ENCODE measurements at regions not wholly inside any gene's neighbourhood (a gene's known extent, or its start where the extent isn't known, plus 50 kb on each side); places are given as distances from the start of the nearest gene placed in this dataset.

GRCh38 chr10:117601716-117602115 is 59.2 kb downstream of the EMX2 start:
- no peaks in the 10 kb centered on the region for H3K4me1 Mint-ChIP-seq (ENCODE audit: low read depth in 2 of 2)
- no peak overlapping the region for H3K27ac Mint-ChIP-seq
- DNase-seq (no peak), ATAC-seq (replicated peaks) (no peak)
- H3K4me3 Mint-ChIP-seq, result no peak overlapping the region
- no peaks in the 10 kb centered on the region for H3K36me3 Mint-ChIP-seq (ENCODE audit: insufficient read depth)
- H3K9me3 Mint-ChIP-seq, result peaks cover 0 to 16% of the 10 kb centered on the region in 2 donors
- peaks cover 18 to 36% of the 10 kb centered on the region in 2 donors for H3K27me3 Mint-ChIP-seq

GRCh38 chr10:117603081-117603480 is 60.5 kb downstream of the EMX2 start:
- H3K36me3 Mint-ChIP-seq (ENCODE audit: insufficient read depth), result no peaks in the 10 kb centered on the region
- H3K4me3 Mint-ChIP-seq, result no peak overlapping the region
- H3K27me3 Mint-ChIP-seq, result peaks cover 18 to 42% of the 10 kb centered on the region in 2 donors
- H3K27ac Mint-ChIP-seq, result no peak overlapping the region
- ATAC-seq (replicated peaks) (no peak), DNase-seq (no peak)
- H3K4me1 Mint-ChIP-seq (ENCODE audit: low read depth in 2 of 2), result no peaks in the 10 kb centered on the region
- H3K9me3 Mint-ChIP-seq, result peaks cover 0 to 16% of the 10 kb centered on the region in 2 donors

GRCh38 chr10:117603726-117604125 is 61.2 kb downstream of the EMX2 start:
- H3K4me1 Mint-ChIP-seq (ENCODE audit: low read depth in 2 of 2), result no peaks in the 10 kb centered on the region
- ATAC-seq (replicated peaks) (no peak), DNase-seq (no peak)

GRCh38 chr10:117609095-117609795 is 66.7 kb downstream of the EMX2 start:
- DNase-seq (no peak), ATAC-seq (replicated peaks) (no peak)
- H3K27me3 Mint-ChIP-seq, result peaks cover 12 to 41% of the 10 kb centered on the region in 2 donors
- H3K4me1 Mint-ChIP-seq (ENCODE audit: low read depth in 2 of 2), result no peaks in the 10 kb centered on the region
- peaks cover 3% of the 10 kb centered on the region for H3K36me3 Mint-ChIP-seq (ENCODE audit: insufficient read depth)
- H3K9me3 Mint-ChIP-seq, result peaks cover 0 to 2% of the 10 kb centered on the region in 2 donors
- H3K27ac Mint-ChIP-seq, result no peak overlapping the region
- no peak overlapping the region for H3K4me3 Mint-ChIP-seq

More at GRCh38 chr10:117603726-117604125, 61.2 kb downstream of the EMX2 start:
- H3K27ac Mint-ChIP-seq, result no peak overlapping the region
- H3K27me3 Mint-ChIP-seq, result peaks cover 18 to 42% of the 10 kb centered on the region in 2 donors
- H3K4me3 Mint-ChIP-seq, result no peak overlapping the region
- H3K36me3 Mint-ChIP-seq (ENCODE audit: insufficient read depth), result no peaks in the 10 kb centered on the region
- peaks cover 0 to 16% of the 10 kb centered on the region in 2 donors for H3K9me3 Mint-ChIP-seq

- Mint-ChIP-seq H3K9me3 (peaks cover 0 to 2% of the 10 kb centered on the region in 2 donors), H3K27ac (no peak overlapping the region), H3K4me1 (ENCODE audit: low read depth in 2 of 2) (no peaks in the 10 kb centered on the region), H3K36me3 (ENCODE audit: insufficient read depth) (peaks cover 3% of the 10 kb centered on the region), H3K27me3 (peaks cover 11 to 47% of the 10 kb centered on the region in 2 donors), H3K4me3 (no peak overlapping the region)
- ATAC-seq (replicated peaks) (no peak), DNase-seq (no peak)
These were observed 67.2 kb downstream of the EMX2 start for GRCh38 chr10:117609796-117610170.

GRCh38 chr10:117610321-117610720 is 67.8 kb downstream of the EMX2 start:
- Mint-ChIP-seq H3K9me3 (peaks cover 0 to 2% of the 10 kb centered on the region in 2 donors), H3K27me3 (peaks cover 9 to 47% of the 10 kb centered on the region in 2 donors), H3K4me1 (ENCODE audit: low read depth in 2 of 2) (no peaks in the 10 kb centered on the region), H3K27ac (no peak overlapping the region), H3K36me3 (ENCODE audit: insufficient read depth) (peaks cover 3% of the 10 kb centered on the region), H3K4me3 (no peak overlapping the region)
- DNase-seq (no peak), ATAC-seq (replicated peaks) (no peak)

GRCh38 chr10:117612113-117612512 is 69.6 kb downstream of the EMX2 start:
- no peak for DNase-seq
- H3K36me3 Mint-ChIP-seq (ENCODE audit: insufficient read depth), result peaks cover 3% of the 10 kb centered on the region
- H3K27me3 Mint-ChIP-seq, result peaks cover 20 to 51% of the 10 kb centered on the region in 2 donors
- peaks cover 0 to 4% of the 10 kb centered on the region in 2 donors for H3K9me3 Mint-ChIP-seq
- H3K4me1 Mint-ChIP-seq (ENCODE audit: low read depth in 2 of 2), result peaks cover 0 to 6% of the 10 kb centered on the region in 2 donors
- no peak overlapping the region for H3K4me3 Mint-ChIP-seq
- no peak for ATAC-seq (replicated peaks)
- H3K27ac Mint-ChIP-seq, result no peak overlapping the region

- DNase-seq (no peak), ATAC-seq (replicated peaks) (no peak)
- Mint-ChIP-seq H3K4me1 (ENCODE audit: low read depth in 2 of 2) (peaks cover 0 to 6% of the 10 kb centered on the region in 2 donors), H3K27ac (no peak overlapping the region), H3K27me3 (peaks cover 34 to 63% of the 10 kb centered on the region in 2 donors), H3K9me3 (peaks cover 0 to 4% of the 10 kb centered on the region in 2 donors), H3K4me3 (no peak overlapping the region), H3K36me3 (ENCODE audit: insufficient read depth) (peaks cover 3% of the 10 kb centered on the region)
These were observed 73.1 kb downstream of the EMX2 start for GRCh38 chr10:117615649-117616048.

GRCh38 chr10:117616179-117616578 is 73.6 kb downstream of the EMX2 start:
- ATAC-seq (replicated peaks) (no peak), DNase-seq (no peak)
- Mint-ChIP-seq H3K9me3 (peaks cover 0 to 4% of the 10 kb centered on the region in 2 donors), H3K27me3 (peaks cover 36 to 63% of the 10 kb centered on the region in 2 donors), H3K4me3 (no peak overlapping the region), H3K4me1 (ENCODE audit: low read depth in 2 of 2) (peaks cover 0 to 6% of the 10 kb centered on the region in 2 donors), H3K27ac (no peak overlapping the region), H3K36me3 (ENCODE audit: insufficient read depth) (peaks cover 3% of the 10 kb centered on the region)

GRCh38 chr10:117617086-117617485 is 74.5 kb downstream of the EMX2 start:
- DNase-seq, result no peak
- ATAC-seq (replicated peaks), result no peak
- Mint-ChIP-seq H3K4me3 (no peak overlapping the region), H3K27ac (no peak overlapping the region), H3K36me3 (ENCODE audit: insufficient read depth) (no peaks in the 10 kb centered on the region), H3K9me3 (peaks cover 0 to 4% of the 10 kb centered on the region in 2 donors), H3K4me1 (ENCODE audit: low read depth in 2 of 2) (peaks cover 0 to 6% of the 10 kb centered on the region in 2 donors), H3K27me3 (peaks cover 46 to 65% of the 10 kb centered on the region in 2 donors)

- Mint-ChIP-seq H3K4me3 (no peak overlapping the region), H3K36me3 (ENCODE audit: insufficient read depth) (no peaks in the 10 kb centered on the region), H3K27me3 (peaks cover 48 to 71% of the 10 kb centered on the region in 2 donors), H3K4me1 (ENCODE audit: low read depth in 2 of 2) (peaks cover 0 to 6% of the 10 kb centered on the region in 2 donors), H3K27ac (no peak overlapping the region), H3K9me3 (peaks cover 0 to 4% of the 10 kb centered on the region in 2 donors)
- DNase-seq, result no peak
- peak; percentile 65 for ATAC-seq (replicated peaks)
These were observed 75.1 kb downstream of the EMX2 start for GRCh38 chr10:117617659-117618058.

GRCh38 chr10:117619223-117619622 is 76.7 kb downstream of the EMX2 start:
- no peaks in the 10 kb centered on the region for H3K36me3 Mint-ChIP-seq (ENCODE audit: insufficient read depth)
- peaks cover 43 to 68% of the 10 kb centered on the region in 2 donors for H3K27me3 Mint-ChIP-seq
- peaks cover 0 to 3% of the 10 kb centered on the region in 2 donors for H3K9me3 Mint-ChIP-seq
- no peak for DNase-seq
- no peak for ATAC-seq (replicated peaks)
- peaks cover 0 to 6% of the 10 kb centered on the region in 2 donors for H3K4me1 Mint-ChIP-seq (ENCODE audit: low read depth in 2 of 2)
- H3K27ac Mint-ChIP-seq, result no peak overlapping the region
- no peak overlapping the region for H3K4me3 Mint-ChIP-seq

- Mint-ChIP-seq H3K27me3 (peaks cover 39 to 63% of the 10 kb centered on the region in 2 donors), H3K4me1 (ENCODE audit: low read depth in 2 of 2) (peaks cover 0 to 6% of the 10 kb centered on the region in 2 donors), H3K9me3 (peaks cover 0 to 3% of the 10 kb centered on the region in 2 donors), H3K4me3 (no peak overlapping the region), H3K36me3 (ENCODE audit: insufficient read depth) (no peaks in the 10 kb centered on the region), H3K27ac (no peak overlapping the region)
- no peak for ATAC-seq (replicated peaks)
- no peak for DNase-seq
These were observed 77.3 kb downstream of the EMX2 start for GRCh38 chr10:117619707-117620405.

GRCh38 chr10:117621196-117621595 is 78.7 kb downstream of the EMX2 start:
- DNase-seq (no peak), ATAC-seq (replicated peaks) (no peak)
- H3K4me1 Mint-ChIP-seq (ENCODE audit: low read depth in 2 of 2), result peaks cover 0 to 1% of the 10 kb centered on the region in 2 donors
- H3K27me3 Mint-ChIP-seq, result peaks cover 38 to 67% of the 10 kb centered on the region in 2 donors
- H3K36me3 Mint-ChIP-seq (ENCODE audit: insufficient read depth), result no peaks in the 10 kb centered on the region
- H3K27ac Mint-ChIP-seq, result no peak overlapping the region
- no peak overlapping the region for H3K4me3 Mint-ChIP-seq
- H3K9me3 Mint-ChIP-seq, result peaks cover 0 to under 1% of the 10 kb centered on the region in 2 donors
